GM19099 (cell line): ENCODE measurements at regions not wholly inside any gene's neighbourhood (a gene's known extent, or its start where the extent isn't known, plus 50 kb on each side); places are given as distances from the start of the nearest gene placed in this dataset.

ENCODE experiments used
- POLR2A ChIP-seq: IDR thresholded peaks from 3 replicates; pipeline ENCODE4 v1.6.1; 2011; ENCODE audit warnings: low read depth; ENCODE audit not compliant: insufficient read length; ENCODE audit errors: extremely low read depth

- no peak for TF ChIP-seq POLR2A
Observed at GRCh38 chr9:90458485-90458884, 184.1 kb downstream of the DIRAS2 start.

- no peak for TF ChIP-seq POLR2A
Observed at GRCh38 chr9:90459321-90459720, 183.3 kb downstream of the DIRAS2 start.

GRCh38 chr9:90460220-90460619 is 182.4 kb downstream of the DIRAS2 start:
- TF ChIP-seq POLR2A = no peak

- TF ChIP-seq POLR2A = no peak
Observed at GRCh38 chr9:90464978-90465377, 177.6 kb downstream of the DIRAS2 start.

GRCh38 chr9:90466441-90466840 is 176.2 kb downstream of the DIRAS2 start:
- no peak for TF ChIP-seq POLR2A

GRCh38 chr9:90469435-90469834 is 173.2 kb downstream of the DIRAS2 start:
- no peak for TF ChIP-seq POLR2A

GRCh38 chr9:90469865-90470387 is 172.7 kb downstream of the DIRAS2 start:
- TF ChIP-seq POLR2A = no peak

GRCh38 chr9:90476058-90476457 is 166.6 kb downstream of the DIRAS2 start:
- no peak for TF ChIP-seq POLR2A

- no peak for TF ChIP-seq POLR2A
Observed at GRCh38 chr9:90477535-90477934, 165.1 kb downstream of the DIRAS2 start.

- TF ChIP-seq POLR2A = no peak
Observed at GRCh38 chr9:90478821-90479220, 163.8 kb downstream of the DIRAS2 start.

GRCh38 chr9:90485028-90485427 is 157.6 kb downstream of the DIRAS2 start:
- no peak for TF ChIP-seq POLR2A

GRCh38 chr9:90489066-90489465 is 153.6 kb downstream of the DIRAS2 start:
- TF ChIP-seq POLR2A = no peak

GRCh38 chr9:90499761-90500160 is 142.9 kb downstream of the DIRAS2 start:
- TF ChIP-seq POLR2A = no peak

- TF ChIP-seq POLR2A = no peak
Observed at GRCh38 chr9:90502134-90502533, 140.5 kb downstream of the DIRAS2 start.

- TF ChIP-seq POLR2A = no peak
Observed at GRCh38 chr9:90504486-90504885, 138.1 kb downstream of the DIRAS2 start.

GRCh38 chr9:90505695-90506094 is 136.9 kb downstream of the DIRAS2 start:
- no peak for TF ChIP-seq POLR2A

- no peak for TF ChIP-seq POLR2A
Observed at GRCh38 chr9:90507621-90508020, 135.0 kb downstream of the DIRAS2 start.

- TF ChIP-seq POLR2A = no peak
Observed at GRCh38 chr9:90508940-90509339, 133.7 kb downstream of the DIRAS2 start.

- no peak for TF ChIP-seq POLR2A
Observed at GRCh38 chr9:90511711-90512110, 130.9 kb downstream of the DIRAS2 start.

GRCh38 chr9:90514877-90515276 is 127.7 kb downstream of the DIRAS2 start:
- TF ChIP-seq POLR2A = no peak
